ENCODE measurements at regions not wholly inside any gene's neighbourhood (a gene's known extent, or its start where the extent isn't known, plus 50 kb on each side); places are given as distances from the start of the nearest gene placed in this dataset.
A peak's percentile ranks its signal among the peaks of the same experiment; 100 is the strongest.

DNA sequence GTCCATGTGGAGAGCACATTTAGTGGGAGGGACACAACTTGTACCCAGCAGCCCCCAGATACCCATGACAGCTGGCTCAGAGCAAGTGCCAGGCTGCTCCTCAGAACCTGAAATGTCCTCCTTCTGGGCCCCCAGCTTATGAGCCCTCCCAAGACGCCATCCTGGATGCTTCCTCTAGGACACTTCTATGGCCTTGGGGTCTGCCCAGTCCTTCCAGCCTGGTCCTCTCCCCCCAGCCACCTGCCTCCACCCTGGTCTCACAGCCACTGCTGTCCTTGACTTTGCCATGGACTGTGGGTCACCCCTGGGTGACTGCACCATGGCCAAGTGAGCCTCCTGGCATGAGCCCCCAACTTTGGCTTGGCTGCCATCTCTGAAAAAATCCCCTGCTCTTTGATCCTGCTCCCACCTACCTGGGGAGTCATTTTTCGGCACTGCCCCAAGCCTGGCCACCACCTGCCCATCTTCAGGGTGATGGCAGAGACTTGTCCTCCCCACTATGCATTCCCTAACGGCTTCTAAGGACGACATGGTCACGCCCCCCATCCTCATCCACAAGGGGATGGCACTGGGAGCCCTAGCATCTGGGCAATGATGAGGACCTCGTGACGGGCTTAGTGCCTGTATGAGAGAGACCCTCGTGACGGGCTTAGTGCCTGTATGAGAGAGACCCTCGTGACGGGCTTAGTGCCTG lies 323.7 kb downstream of the TMEM121 start:
- CTCF ChIA-PET: no interaction called here
- Mint-ChIP-seq H3K4me3 (no peak overlapping the region), H3K27ac (no peak overlapping the region), H3K36me3 (peaks cover 21% of the 10 kb centered on the region), H3K27me3 (peaks cover 32% of the 10 kb centered on the region), H3K4me1 (peaks cover 17% of the 10 kb centered on the region), H3K9me3 (no peaks in the 10 kb centered on the region)
- DNase-seq: no peak

DNA sequence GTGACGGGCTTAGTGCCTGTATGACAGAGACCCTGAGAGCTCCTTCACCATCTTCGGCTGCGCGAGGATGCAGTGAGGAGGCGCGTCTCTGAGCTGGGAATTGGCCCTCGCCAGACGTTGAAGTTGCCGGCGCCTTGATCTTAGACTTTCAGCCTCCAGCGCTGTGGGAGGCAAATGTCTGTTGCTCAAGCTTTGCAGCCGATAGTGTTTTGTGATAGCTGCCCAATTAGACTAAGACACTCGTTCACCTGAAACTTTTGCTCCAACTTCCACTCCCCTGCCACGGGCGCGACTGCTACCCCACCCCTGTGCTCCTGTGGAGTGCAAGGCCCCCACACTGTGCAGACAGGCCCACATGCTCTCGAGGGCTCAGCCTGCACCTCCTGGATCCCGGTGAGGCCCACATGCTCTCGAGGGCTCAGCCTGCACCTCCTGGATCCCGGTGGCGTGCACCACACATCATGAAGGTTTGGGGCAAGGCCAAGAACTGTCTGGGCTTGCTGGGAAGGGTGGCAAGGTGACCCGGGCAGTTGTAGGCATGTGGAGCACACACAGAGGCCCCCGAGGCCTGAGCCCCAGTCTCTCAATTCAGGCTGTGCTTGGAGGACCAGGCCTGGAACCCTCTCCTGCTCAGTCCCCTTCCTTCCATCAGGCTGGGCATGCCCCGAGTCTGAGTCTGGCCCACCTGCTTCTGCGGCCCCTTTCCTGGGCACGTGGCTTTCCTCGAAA lies 324.6 kb downstream of the TMEM121 start:
- peaks cover 22% of the 10 kb centered on the region for H3K4me1 Mint-ChIP-seq
- CTCF ChIA-PET: no interaction called here
- peaks cover 26% of the 10 kb centered on the region for H3K36me3 Mint-ChIP-seq
- no peaks in the 10 kb centered on the region for H3K9me3 Mint-ChIP-seq
- H3K4me3 Mint-ChIP-seq: no peak overlapping the region
- peak overlapping the region; percentile 14 for H3K27ac Mint-ChIP-seq
- DNase-seq: no peak
- peaks cover 26% of the 10 kb centered on the region for H3K27me3 Mint-ChIP-seq

DNA sequence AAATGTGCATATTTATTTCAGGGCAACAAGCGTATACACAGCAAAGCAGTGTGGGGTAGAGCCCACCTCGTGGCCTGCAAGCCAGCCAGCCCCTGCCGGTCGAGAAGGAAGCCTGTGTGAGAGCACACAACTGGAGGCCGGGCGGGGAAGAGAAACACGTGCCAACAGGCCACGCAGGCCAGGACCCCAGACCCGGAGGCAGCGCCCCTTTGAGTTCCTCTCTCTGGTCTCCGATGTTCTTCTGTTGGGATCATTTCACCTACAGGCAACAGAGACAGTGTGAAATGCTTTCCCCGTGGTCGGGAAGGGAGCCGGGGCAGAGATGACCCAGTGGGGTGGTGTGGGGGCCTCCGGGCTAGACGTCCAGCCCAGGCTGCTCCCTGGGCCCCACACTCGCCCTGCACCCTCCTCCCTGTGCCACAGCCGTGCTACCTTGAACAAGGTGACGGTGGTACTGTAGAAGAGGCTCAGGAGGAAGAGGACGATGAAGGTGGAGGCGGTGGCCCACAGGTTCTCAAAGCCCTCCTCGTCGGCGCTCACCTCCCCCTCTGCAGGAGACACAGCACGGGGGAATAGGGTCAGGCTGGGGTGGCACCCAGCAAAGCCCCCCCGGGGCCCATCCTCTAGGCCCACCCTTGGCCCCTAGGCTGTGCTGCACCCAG lies 325.5 kb downstream of the TMEM121 start:
- no peak for DNase-seq
- Mint-ChIP-seq H3K36me3 (peaks cover 33% of the 10 kb centered on the region), H3K9me3 (no peaks in the 10 kb centered on the region), H3K27ac (no peak overlapping the region), H3K4me1 (peaks cover 29% of the 10 kb centered on the region), H3K27me3 (peaks cover 22% of the 10 kb centered on the region), H3K4me3 (no peak overlapping the region)
- CTCF ChIA-PET: no interaction called here

DNA sequence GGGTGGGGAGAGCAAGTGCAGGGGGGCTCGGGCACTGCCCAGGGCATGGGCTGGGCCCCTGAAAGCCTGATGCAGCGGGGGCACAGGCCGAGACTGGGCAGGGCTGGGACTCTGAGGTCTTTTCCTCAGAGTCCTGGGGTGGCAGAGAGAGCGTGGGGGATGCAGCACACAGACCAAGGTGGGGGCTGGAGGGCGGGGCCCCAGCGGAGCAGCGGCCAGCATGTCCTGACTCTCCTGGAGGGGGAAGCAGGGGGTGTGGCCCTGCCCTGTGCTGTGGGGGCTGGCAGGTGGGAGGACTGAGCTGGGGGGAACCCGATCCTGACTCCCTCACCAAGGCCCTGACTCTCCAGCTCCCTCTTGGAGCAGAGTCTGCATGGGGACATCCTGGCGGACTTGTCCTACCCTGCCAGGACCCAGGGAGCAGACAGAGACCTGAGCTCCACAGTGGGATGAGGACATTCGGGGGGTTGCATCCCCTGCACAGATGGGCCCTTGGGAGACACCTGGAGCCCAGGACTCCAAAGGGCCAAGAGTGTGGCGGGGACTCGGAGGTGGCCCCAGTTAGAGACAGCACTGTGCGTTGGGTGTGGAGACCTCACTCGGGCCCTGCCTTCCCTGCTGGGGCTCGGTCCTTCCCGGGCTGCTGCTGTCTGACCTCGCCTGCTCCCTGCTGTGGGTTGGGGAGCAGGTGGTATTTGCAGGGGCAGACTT lies 326.1 kb downstream of the TMEM121 start:
- Mint-ChIP-seq H3K36me3 (peaks cover 35% of the 10 kb centered on the region), H3K27me3 (peaks cover 19% of the 10 kb centered on the region), H3K4me3 (no peak overlapping the region), H3K9me3 (no peaks in the 10 kb centered on the region), H3K27ac (no peak overlapping the region), H3K4me1 (peaks cover 35% of the 10 kb centered on the region)
- CTCF ChIA-PET: no interaction called here
- peak; percentile 18 for DNase-seq

DNA sequence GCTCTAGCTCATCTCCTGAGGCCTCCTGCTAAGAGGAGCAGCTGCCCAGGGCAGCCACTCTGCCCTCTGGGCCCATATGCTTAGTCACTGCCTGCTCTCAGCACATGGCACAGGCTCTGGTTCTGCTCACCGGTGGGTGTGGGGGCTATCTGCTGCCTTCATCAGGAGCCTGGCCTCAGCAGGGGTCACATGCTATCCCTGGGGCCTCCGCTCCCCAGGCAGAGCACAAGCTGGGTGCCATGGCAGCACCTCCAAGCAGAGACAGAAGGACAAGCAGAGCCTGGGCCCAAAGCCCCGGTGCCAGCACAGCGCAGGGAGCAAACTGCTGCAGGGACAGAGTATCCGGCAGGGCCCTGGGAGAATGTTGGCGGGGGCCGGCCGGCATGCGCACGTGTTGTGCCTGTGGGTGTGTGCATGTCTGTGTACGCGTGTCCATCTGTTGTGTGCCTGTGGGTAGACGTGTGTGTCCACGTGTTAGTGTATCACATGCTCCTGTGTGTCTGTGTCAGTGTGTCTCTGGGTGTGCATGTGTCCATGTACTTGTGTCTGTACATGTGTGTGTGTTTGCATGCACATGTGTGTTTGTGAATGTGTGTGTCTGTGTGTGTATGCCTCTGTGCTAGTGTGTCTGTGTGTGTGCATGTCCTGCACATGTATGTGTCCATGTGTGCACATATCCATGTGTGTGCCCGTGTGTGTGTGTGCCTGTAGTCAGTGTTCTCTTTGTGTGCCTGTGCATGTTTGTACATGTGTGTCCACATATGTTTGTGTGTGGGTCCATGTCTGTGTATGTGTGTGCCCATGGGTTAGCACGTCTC lies 326.9 kb downstream of the TMEM121 start:
- H3K9me3 Mint-ChIP-seq: no peaks in the 10 kb centered on the region
- CTCF ChIA-PET: no interaction called here
- H3K4me3 Mint-ChIP-seq: no peak overlapping the region
- peaks cover 41% of the 10 kb centered on the region for H3K4me1 Mint-ChIP-seq
- H3K27ac Mint-ChIP-seq: peak overlapping the region; percentile 53
- H3K27me3 Mint-ChIP-seq: peaks cover 18% of the 10 kb centered on the region
- peaks cover 37% of the 10 kb centered on the region for H3K36me3 Mint-ChIP-seq
- no peak for DNase-seq

DNA sequence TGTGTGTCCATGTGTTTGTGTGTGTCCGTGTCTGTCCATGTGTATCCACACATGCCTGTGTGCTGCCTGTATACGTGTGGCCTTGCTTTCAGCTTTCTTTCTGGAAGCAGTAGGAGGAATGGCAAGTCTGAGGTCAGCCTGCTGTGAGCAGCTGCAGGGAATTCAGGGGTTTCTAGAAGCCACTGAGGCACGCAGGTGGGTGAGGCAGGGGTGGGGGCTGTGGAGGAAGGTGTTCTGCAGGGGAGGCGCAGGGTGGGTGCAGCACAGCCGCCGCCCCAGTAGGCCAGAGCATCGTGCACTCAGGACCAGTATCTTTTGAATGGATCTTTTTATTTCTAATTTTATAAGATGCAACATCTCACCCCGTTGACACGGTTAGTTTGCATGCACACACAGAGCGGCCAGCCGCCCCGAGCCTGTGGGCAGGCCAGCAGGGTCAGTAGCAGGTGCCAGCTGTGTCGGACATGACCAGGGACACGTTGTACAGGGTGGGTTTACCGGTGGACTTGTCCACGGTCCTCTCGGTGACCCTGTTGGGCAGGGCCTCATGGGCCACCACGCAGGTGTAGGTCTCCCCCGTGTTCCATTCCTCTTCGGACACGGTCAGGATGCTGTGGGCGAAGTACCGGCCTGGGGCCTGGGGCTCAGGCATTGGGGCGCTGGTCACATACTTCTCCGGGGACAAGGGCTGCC lies 327.7 kb downstream of the TMEM121 start:
- peak overlapping the region; percentile 45 for H3K27ac Mint-ChIP-seq
- H3K4me1 Mint-ChIP-seq: peaks cover 49% of the 10 kb centered on the region
- H3K27me3 Mint-ChIP-seq: peaks cover 16% of the 10 kb centered on the region
- CTCF ChIA-PET: no interaction called here
- no peaks in the 10 kb centered on the region for H3K9me3 Mint-ChIP-seq
- peak overlapping the region; percentile 38 for H3K4me3 Mint-ChIP-seq
- DNase-seq: no peak
- H3K36me3 Mint-ChIP-seq: peaks cover 42% of the 10 kb centered on the region

DNA sequence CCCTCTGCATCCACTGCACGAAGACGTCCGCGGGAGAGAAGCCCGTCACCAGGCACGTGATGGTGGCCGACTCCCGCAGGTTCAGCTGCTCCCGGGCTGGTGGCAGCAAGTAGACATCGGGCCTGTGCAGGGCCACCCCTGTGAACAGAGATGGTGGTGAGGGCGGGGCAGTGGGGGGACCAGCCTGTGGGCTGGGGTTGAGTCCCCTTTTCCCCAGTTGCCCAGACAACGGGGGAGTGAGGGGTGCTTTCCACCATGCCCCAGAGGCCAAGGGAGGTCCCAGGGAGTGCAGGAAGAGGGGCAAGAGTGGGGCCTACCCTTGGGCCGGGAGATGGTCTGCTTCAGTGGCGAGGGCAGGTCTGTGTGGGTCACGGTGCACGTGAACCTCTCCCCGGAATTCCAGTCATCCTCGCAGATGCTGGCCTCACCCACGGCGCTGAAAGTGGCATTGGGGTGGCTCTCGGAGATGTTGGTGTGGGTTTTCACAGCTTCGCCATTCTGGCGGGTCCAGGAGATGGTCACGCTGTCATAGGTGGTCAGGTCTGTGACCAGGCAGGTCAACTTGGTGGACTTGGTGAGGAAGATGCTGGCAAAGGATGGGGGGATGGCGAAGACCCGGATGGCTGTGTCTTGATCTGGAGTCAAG lies 328.3 kb downstream of the TMEM121 start:
- Mint-ChIP-seq H3K4me1 (peaks cover 55% of the 10 kb centered on the region), H3K27me3 (peaks cover 21% of the 10 kb centered on the region), H3K36me3 (peaks cover 42% of the 10 kb centered on the region), H3K27ac (peak overlapping the region; percentile 72), H3K9me3 (no peaks in the 10 kb centered on the region), H3K4me3 (peak overlapping the region; percentile 59)
- DNase-seq: no peak
- CTCF ChIA-PET: no interaction called here

DNA sequence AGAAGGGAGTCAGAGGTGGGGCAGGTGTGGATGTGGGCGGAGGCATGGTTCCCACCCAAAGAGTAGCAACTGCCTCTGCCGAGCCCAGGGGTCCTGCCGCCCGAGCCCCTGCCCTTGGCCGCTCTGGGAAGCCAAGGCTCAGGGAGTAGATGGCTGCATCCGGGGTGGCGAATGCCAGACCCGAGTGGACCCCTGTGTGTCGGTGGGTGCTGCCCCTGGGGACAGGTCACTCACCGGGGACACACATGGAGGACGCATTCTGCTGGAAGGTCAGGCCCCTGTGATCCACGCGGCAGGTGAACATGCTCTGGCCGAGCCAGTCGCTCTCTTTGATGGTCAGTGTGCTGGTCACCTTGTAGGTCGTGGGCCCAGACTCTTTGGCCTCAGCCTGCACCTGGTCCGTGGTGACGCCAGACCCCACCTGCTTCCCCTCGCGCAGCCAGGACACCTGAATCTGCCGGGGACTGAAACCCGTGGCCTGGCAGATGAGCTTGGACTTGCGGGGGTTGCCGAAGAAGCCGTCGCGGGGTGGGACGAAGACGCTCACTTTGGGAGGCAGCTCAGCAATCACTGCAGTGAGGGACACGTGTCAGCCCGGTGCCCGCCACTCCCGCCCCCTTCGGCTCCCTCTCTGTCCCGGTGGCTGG lies 329.0 kb downstream of the TMEM121 start:
- no peaks in the 10 kb centered on the region for H3K9me3 Mint-ChIP-seq
- CTCF ChIA-PET: no interaction called here
- peak overlapping the region; percentile 97 for H3K27ac Mint-ChIP-seq
- peaks cover 45% of the 10 kb centered on the region for H3K36me3 Mint-ChIP-seq
- H3K4me1 Mint-ChIP-seq: peaks cover 62% of the 10 kb centered on the region
- no peak for DNase-seq
- H3K4me3 Mint-ChIP-seq: peak overlapping the region; percentile 85
- peaks cover 19% of the 10 kb centered on the region for H3K27me3 Mint-ChIP-seq

DNA sequence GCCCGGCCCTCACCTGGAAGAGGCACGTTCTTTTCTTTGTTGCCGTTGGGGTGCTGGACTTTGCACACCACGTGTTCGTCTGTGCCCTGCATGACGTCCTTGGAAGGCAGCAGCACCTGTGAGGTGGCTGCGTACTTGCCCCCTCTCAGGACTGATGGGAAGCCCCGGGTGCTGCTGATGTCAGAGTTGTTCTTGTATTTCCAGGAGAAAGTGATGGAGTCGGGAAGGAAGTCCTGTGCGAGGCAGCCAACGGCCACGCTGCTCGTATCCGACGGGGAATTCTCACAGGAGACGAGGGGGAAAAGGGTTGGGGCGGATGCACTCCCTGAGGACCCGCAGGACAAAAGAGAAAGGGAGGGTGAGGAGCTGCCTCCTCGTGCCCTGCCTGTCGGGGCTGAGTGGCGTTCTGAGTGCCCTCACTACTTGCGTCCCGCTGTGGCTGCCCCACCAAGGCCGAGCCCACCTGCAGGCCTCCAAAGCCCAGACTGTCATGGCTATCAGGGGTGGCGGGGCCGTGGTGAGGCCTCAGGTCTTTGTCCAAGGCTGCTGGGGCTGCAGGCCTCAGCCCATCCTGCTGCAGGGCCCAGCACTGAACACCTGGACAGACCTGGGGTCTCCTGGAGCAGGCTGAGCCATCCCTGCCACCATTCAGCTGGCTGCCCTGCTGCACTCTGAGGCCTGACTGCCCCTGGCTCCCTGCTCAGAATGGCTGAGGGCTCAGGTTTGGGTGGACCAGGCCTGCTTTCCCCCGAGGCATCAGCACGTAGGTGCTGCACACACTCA lies 329.7 kb downstream of the TMEM121 start:
- Mint-ChIP-seq H3K4me3 (peak overlapping the region; percentile 85), H3K27ac (peak overlapping the region; percentile 97), H3K9me3 (no peaks in the 10 kb centered on the region), H3K36me3 (peaks cover 47% of the 10 kb centered on the region), H3K27me3 (peaks cover 20% of the 10 kb centered on the region), H3K4me1 (peaks cover 69% of the 10 kb centered on the region)
- CTCF ChIA-PET: interaction anchor here (1.2 kb wide), 1 partner anchor 93 kb away, joined by 3 read pairs; no protein-coding TSS in a partner anchor
- peak; percentile 20 for DNase-seq

DNA sequence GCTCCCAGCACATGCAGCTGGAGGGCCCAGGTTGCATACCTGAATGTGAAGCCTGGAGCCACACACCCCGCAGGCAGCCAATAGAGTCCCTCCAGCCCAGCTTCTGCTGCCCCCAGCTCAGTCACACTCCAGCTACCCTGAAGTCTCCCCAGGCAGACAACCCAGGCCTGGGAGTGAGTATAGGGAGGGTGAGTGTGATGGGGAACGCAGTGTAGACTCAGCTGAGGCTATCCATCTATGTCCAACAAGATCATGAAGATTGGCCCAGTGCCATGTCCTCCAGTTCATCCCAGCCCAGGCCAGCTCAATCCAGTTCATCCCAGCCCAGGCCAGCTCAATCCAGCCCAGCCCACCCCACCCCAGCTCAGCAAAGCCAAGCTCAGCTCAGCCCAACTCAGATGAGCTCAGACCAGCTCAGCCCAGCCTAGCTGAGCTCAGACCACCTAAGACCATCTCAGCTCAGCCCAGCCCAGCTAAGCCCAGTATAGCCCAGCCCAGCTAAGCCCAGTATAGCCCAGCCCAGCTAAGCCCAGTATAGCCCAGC lies 330.4 kb downstream of the TMEM121 start:
- Mint-ChIP-seq H3K9me3 (no peaks in the 10 kb centered on the region), H3K27ac (peak overlapping the region; percentile 97), H3K36me3 (peaks cover 47% of the 10 kb centered on the region), H3K4me3 (peak overlapping the region; percentile 85), H3K27me3 (peaks cover 20% of the 10 kb centered on the region), H3K4me1 (peaks cover 76% of the 10 kb centered on the region)
- CTCF ChIA-PET: interaction anchor here (1.2 kb wide), 1 partner anchor 92 kb away, joined by 3 read pairs; no protein-coding TSS in a partner anchor
- peak; percentile 24 for DNase-seq

DNA sequence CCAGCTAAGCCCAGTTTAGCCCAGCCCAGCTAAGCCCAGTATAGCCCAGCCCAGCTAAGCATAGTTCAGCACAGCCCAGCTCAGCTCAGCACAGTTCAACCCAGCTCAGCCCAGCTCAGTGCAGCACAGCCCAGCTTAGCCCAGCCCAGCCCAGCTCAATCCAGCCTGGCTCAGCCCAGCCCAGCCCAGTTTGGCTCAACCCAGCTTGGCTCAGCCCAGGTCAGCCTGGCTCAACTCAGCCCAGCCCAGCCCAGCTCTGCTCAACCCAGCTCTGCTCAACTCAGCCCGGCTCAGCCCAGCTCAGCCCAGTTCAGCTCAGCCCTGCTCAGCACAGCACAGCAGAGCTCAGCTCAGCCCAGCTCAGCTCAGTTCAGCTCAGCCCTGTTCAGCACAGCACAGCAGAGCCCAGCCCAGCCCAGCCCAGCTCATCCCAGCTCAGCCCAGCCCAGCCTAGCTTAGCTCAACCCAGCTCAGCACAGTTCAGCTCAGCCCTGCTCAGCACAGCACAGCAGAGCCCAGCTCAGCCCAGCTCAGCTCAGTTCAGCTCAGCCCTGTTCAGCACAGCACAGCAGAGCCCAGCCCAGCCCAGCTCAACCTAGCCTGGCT lies 330.9 kb downstream of the TMEM121 start:
- CTCF ChIA-PET: interaction anchor here (1.2 to 1.5 kb wide), 2 partner anchors 91 to 560 kb away, joined by 3 read pairs; no protein-coding TSS in a partner anchor
- H3K4me1 Mint-ChIP-seq: peaks cover 81% of the 10 kb centered on the region
- peak; percentile 80 for DNase-seq
- peak overlapping the region; percentile 85 for H3K4me3 Mint-ChIP-seq
- peak overlapping the region; percentile 97 for H3K27ac Mint-ChIP-seq
- no peaks in the 10 kb centered on the region for H3K9me3 Mint-ChIP-seq
- peaks cover 20% of the 10 kb centered on the region for H3K27me3 Mint-ChIP-seq
- peaks cover 50% of the 10 kb centered on the region for H3K36me3 Mint-ChIP-seq
